ENCODE measurements at regions not wholly inside any gene's neighbourhood (a gene's known extent, or its start where the extent isn't known, plus 50 kb on each side); places are given as distances from the start of the nearest gene placed in this dataset.
"Not testable (repeated sequence)": the region's sequence is repeated elsewhere in the genome, so short reads cannot be mapped to it uniquely, and the experiment has no call there.

- in situ Hi-C loops (cut with MboI; ENCODE audit: low sequenced_read_pairs in 4 of 4) (no loop called here), intact Hi-C loops (cut with DNase I; ENCODE audit: low total_unique reads) (no loop called here)
- TF ChIP-seq POLR2A (IDR thresholded peaks at IDR 0.05) = no peak
- H3K4me1 ChIP-seq = no peaks in the 10 kb centered on the region
- no peaks in the 10 kb centered on the region for H3K36me3 ChIP-seq
- no peak overlapping the region for H3K4me3 ChIP-seq
- DNase-seq = no peak
- no peak overlapping the region for H3K27ac ChIP-seq
- no peak for ATAC-seq
- H3K9me3 ChIP-seq = no peaks in the 10 kb centered on the region
- peaks cover 0 to 2% (median 0%) of the 10 kb centered on the region in 3 donors for H3K27me3 ChIP-seq
Observed at GRCh38 chr7:149633976-149634945, 136.7 kb upstream of the ZNF746 start.

- ATAC-seq; H3K4me3 ChIP-seq; H3K27ac ChIP-seq; DNase-seq; H3K27me3 ChIP-seq; H3K9me3 ChIP-seq; H3K36me3 ChIP-seq; in situ Hi-C loops (cut with MboI; ENCODE audit: low sequenced_read_pairs in 4 of 4): not testable (repeated sequence)
- H3K4me1 ChIP-seq = peaks cover 4 to 10% of the 10 kb centered on the region in 2 donors
- intact Hi-C loops (cut with DNase I; ENCODE audit: low total_unique reads) = loop anchor here (5.0 to 10.0 kb wide), 2 partner anchors 244 to 344 kb away; partner anchors contain the start of gene ATP6V0E2
Observed at GRCh38 chr7:149628361-149629149, 130.9 kb upstream of the ZNF746 start.

GRCh38 chr7:149627911-149628310 is 130.3 kb upstream of the ZNF746 start:
- Histone ChIP-seq H3K4me1 (peaks cover 11 to 15% of the 10 kb centered on the region in 2 donors), H3K27ac (no peak overlapping the region), H3K36me3 (no peaks in the 10 kb centered on the region), H3K9me3 (no peaks in the 10 kb centered on the region), H3K27me3 (no peaks in the 10 kb centered on the region), H3K4me3 (no peak overlapping the region)
- ATAC-seq (no peak), DNase-seq (no peak)
- in situ Hi-C loops (cut with MboI; ENCODE audit: low sequenced_read_pairs in 4 of 4) = no loop called here
- TF ChIP-seq CTCF (IDR thresholded peaks at IDR 0.05 in 4 of 5, conservative IDR thresholded peaks at IDR 0.05 in 1 of 5) (no peak), POLR2A (IDR thresholded peaks at IDR 0.05) (no peak)
- intact Hi-C loops (cut with DNase I; ENCODE audit: low total_unique reads) = loop anchor here (5.0 to 10.0 kb wide), 2 partner anchors 244 to 343 kb away; partner anchors contain the start of gene ATP6V0E2

DNA sequence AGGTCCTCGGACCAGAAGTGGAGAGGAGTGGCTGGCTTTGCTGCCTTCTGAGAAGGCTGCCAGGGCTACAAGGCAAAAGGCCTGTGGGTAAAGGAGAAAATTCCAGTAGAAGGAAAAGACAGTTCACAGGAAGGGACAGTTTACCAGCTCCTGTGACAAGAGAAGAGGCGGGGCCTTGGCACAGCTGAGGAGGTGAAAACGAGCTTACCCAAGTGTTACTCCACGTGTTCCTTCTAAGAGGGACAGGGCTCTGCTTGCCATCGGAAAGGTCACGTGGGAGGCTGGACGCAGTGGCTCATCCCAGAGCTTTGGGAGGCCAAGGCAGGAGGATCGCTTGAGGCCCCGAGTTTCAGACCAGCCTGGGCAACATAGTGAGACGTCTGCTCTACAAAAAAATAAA is 129.4 kb upstream of the ZNF746 start:
- no peaks in the 10 kb centered on the region for H3K9me3 ChIP-seq
- H3K27ac ChIP-seq = no peak overlapping the region
- H3K4me3 ChIP-seq = no peak overlapping the region
- H3K4me1 ChIP-seq = peaks cover 16 to 24% of the 10 kb centered on the region in 2 donors
- no peak for DNase-seq
- intact Hi-C loops (cut with DNase I; ENCODE audit: low total_unique reads) (loop anchor here (5.0 to 10.0 kb wide), 2 partner anchors 245 to 342 kb away; partner anchors contain the start of gene ATP6V0E2), in situ Hi-C loops (cut with MboI; ENCODE audit: low sequenced_read_pairs in 4 of 4) (no loop called here)
- H3K27me3 ChIP-seq = no peaks in the 10 kb centered on the region
- no peak for TF ChIP-seq POLR2A (IDR thresholded peaks at IDR 0.05)
- no peak for TF ChIP-seq CTCF (IDR thresholded peaks at IDR 0.05 in 4 of 5, conservative IDR thresholded peaks at IDR 0.05 in 1 of 5)
- no peaks in the 10 kb centered on the region for H3K36me3 ChIP-seq
- ATAC-seq = no peak

DNA sequence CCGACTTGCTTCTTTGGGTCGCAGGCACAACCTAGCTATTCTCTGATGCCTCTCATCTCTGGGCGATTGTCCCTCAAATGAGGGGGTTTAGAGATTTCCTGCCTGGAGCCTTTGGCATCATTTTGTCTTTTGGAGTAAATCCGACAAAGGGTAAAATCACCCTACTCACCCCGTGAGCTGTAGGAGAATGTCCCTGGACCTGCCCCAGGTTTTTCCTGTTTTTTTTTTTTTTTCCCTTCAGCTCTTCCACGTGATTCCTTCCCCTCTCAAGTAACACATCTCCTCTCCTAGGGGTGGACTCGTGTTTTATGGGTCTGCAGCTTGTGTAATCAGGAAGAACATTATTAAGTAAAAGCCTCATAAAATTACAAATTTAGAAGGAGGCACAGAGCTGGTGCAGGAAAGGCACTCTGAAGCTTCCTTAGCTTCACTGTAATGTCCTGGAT is 128.4 kb upstream of the ZNF746 start:
- Histone ChIP-seq H3K4me1 (peaks cover 16 to 27% of the 10 kb centered on the region in 2 donors), H3K27me3 (no peaks in the 10 kb centered on the region), H3K27ac (peak overlapping the region; percentile 34 to 91 (median 84)), H3K36me3 (peaks cover 0 to 2% of the 10 kb centered on the region in 2 donors), H3K4me3 (no peak overlapping the region), H3K9me3 (no peaks in the 10 kb centered on the region)
- intact Hi-C loops (cut with DNase I; ENCODE audit: low total_unique reads) (loop anchor here (2.0 to 10.0 kb wide), 5 partner anchors 89 to 341 kb away; partner anchors contain the start of genes ATP6V0E2, ZNF777 and ZNF862), in situ Hi-C loops (cut with MboI; ENCODE audit: low sequenced_read_pairs in 4 of 4) (no loop called here)
- no peak for ATAC-seq
- TF ChIP-seq POLR2A (IDR thresholded peaks at IDR 0.05) (no peak), CTCF (IDR thresholded peaks at IDR 0.05 in 4 of 5, conservative IDR thresholded peaks at IDR 0.05 in 1 of 5) (no peak)
- no peak for DNase-seq

Data from gastrocnemius medialis (tissue), 4 donors.